ENCODE measurements at regions not wholly inside any gene's neighbourhood (a gene's known extent, or its start where the extent isn't known, plus 50 kb on each side); places are given as distances from the start of the nearest gene placed in this dataset.

- peaks cover 6% of the 10 kb centered on the region for H3K4me1 ChIP-seq (ENCODE audit: control insufficient read depth, extremely low read depth, insufficient read depth, low read length)
- DNase-seq (ENCODE audit: low read depth, low spot score) (no peak), FAIRE-seq (no peak)
- no peaks in the 10 kb centered on the region for H3K36me3 ChIP-seq (ENCODE audit: control insufficient read depth in 2 of 2, extremely low read depth in 1 of 2, insufficient read depth in 2 of 2, low read length in 2 of 2)
- H3K27me3 ChIP-seq (ENCODE audit: control insufficient read depth in 2 of 2, insufficient read depth in 2 of 2, low read length in 2 of 2): no peaks in the 10 kb centered on the region
- H3K79me2 ChIP-seq (ENCODE audit: control insufficient read depth, insufficient read depth, low read length): no peaks in the 10 kb centered on the region
- TF ChIP-seq MYC (IDR thresholded peaks at IDR 0.05; ENCODE audit: low read depth, low read length) (no peak), FOS (IDR thresholded peaks at IDR 0.05; ENCODE audit: borderline replicate concordance, insufficient read depth, low read length) (no peak), GATA2 (IDR thresholded peaks at IDR 0.05; ENCODE audit: insufficient read depth, insufficient read length, low read depth, low read length) (no peak), MAX (IDR thresholded peaks at IDR 0.05; ENCODE audit: insufficient read depth, insufficient read length) (no peak), CTCF (IDR thresholded peaks at IDR 0.05; ENCODE audit: extremely low read depth in 1 of 2, insufficient read depth in 1 of 2, low read depth in 1 of 2, low read length in 2 of 2) (no peak), EZH2 (IDR thresholded peaks at IDR 0.05; ENCODE audit: borderline replicate concordance, low read depth, low read length, severe bottlenecking) (no peak), POLR2A (IDR thresholded peaks at IDR 0.05; ENCODE audit: low read depth, low read length) (no peak), POLR2AphosphoS5 (IDR thresholded peaks at IDR 0.05; ENCODE audit: insufficient read depth, low read depth, low read length) (no peak), JUN (IDR thresholded peaks at IDR 0.05; ENCODE audit: borderline replicate concordance, insufficient read depth, insufficient read length, low read depth) (no peak)
- dilution Hi-C loops (cut with MboI; ENCODE audit: extremely low pct_ligation_motif_present, low sequenced_read_pairs) (no loop called here), intact Hi-C loops (cut with micrococcal nuclease) (no loop called here)
- POLR2A ChIA-PET: no interaction called here
- H3K27ac ChIP-seq (ENCODE audit: insufficient read depth, low read depth, low read length): no peak overlapping the region
- H3K9ac ChIP-seq (replicated peaks; ENCODE audit: extremely low read depth, insufficient read depth, low read length): no peak overlapping the region
- no peaks in the 10 kb centered on the region for H4K20me1 ChIP-seq (replicated peaks; ENCODE audit: control insufficient read depth, extremely low read depth, insufficient read depth, low read length)
- no peaks in the 10 kb centered on the region for H3K9me3 ChIP-seq (replicated peaks; ENCODE audit: control insufficient read depth, insufficient read depth, low read length)
- no peak overlapping the region for H3K4me3 ChIP-seq (replicated peaks in 1 of 3; ENCODE audit: insufficient read depth in 1 of 3, low read depth in 1 of 3, low read length in 3 of 3)
- no peak overlapping the region for H2AFZ ChIP-seq (ENCODE audit: low read depth, low read length)
- BruUV-seq (replicated peaks): no TSS peak
- H3K9me1 ChIP-seq (replicated peaks; ENCODE audit: control insufficient read depth, extremely low read depth, insufficient read depth, low read length): no peaks in the 10 kb centered on the region
- H3K4me2 ChIP-seq (ENCODE audit: insufficient read depth, low read length): no peak overlapping the region
- CTCF ChIA-PET: no interaction called here
These were observed 100.9 kb upstream of the PHYHIPL start for GRCh38 chr10:59075576-59075975.

All from endothelial cell of umbilical vein (primary cell).